Mesendoderm (in vitro differentiated cells): ENCODE measurements at regions not wholly inside any gene's neighbourhood (a gene's known extent, or its start where the extent isn't known, plus 50 kb on each side); places are given as distances from the start of the nearest gene placed in this dataset.
"Not testable (repeated sequence)": the region's sequence is repeated elsewhere in the genome, so short reads cannot be mapped to it uniquely, and the experiment has no call there.

Experiments used
- DNase-seq: peaks from one replicate; pipeline ENCODE4 v3.0.0; 2013
- H2AK5ac ChIP-seq: 2 replicates; pipeline ENCODE4 v1.6.1; 2013; ENCODE audit warnings: low read length, inconsistent platforms
- H2BK120ac ChIP-seq: 2 replicates; pipeline ENCODE4 v1.6.1; 2013; ENCODE audit warnings: low read depth, mild to moderate bottlenecking, low read length, moderate library complexity, mixed read lengths
- H2BK15ac ChIP-seq: replicated peaks from 2 replicates; pipeline ENCODE4 v1.6.1; 2013; ENCODE audit warnings: low read depth, mild to moderate bottlenecking, moderate library complexity
- H2BK5ac ChIP-seq: 2 replicates; pipeline ENCODE4 v1.6.1; 2013; ENCODE audit warnings: low read length, inconsistent platforms
- H3K18ac ChIP-seq: 2 replicates; pipeline ENCODE4 v1.6.1; 2013; ENCODE audit warnings: mild to moderate bottlenecking, low read length, mixed read lengths
- H3K23ac ChIP-seq: one replicate; pipeline ENCODE4 v1.6.1; 2013; ENCODE audit warnings: low read length
- H3K27ac ChIP-seq: 2 replicates; pipeline ENCODE4 v1.5.1; 2013; ENCODE audit warnings: low read depth, mild to moderate bottlenecking, inconsistent platforms, low read length, moderate library complexity
- H3K27me3 ChIP-seq: 2 replicates; pipeline ENCODE4 v1.6.1; 2013; ENCODE audit warnings: low read length, control low read depth, mild to moderate bottlenecking, inconsistent platforms; ENCODE audit not compliant: insufficient read depth, poor library complexity
- H3K36me3 ChIP-seq: 2 replicates; pipeline ENCODE4 v1.6.1; 2013; ENCODE audit warnings: low read length, inconsistent platforms; ENCODE audit not compliant: control insufficient read depth, insufficient read depth
- H3K4ac ChIP-seq: one replicate; pipeline ENCODE4 v1.6.1; 2013; ENCODE audit warnings: low read depth, mild to moderate bottlenecking, low read length, moderate library complexity
- H3K4me1 ChIP-seq: 2 replicates; pipeline ENCODE4 v1.6.1; 2013; ENCODE audit warnings: low read depth, low read length, inconsistent platforms; ENCODE audit not compliant: control insufficient read depth
- H3K4me2 ChIP-seq: 2 replicates; pipeline ENCODE4 v1.6.1; 2013; ENCODE audit warnings: low read length
- H3K4me3 ChIP-seq: 2 replicates; pipeline ENCODE4 v1.5.1; 2013; ENCODE audit warnings: mild to moderate bottlenecking, low read length
- H3K56ac ChIP-seq: one replicate; pipeline ENCODE4 v1.6.1; 2013; ENCODE audit warnings: low read length
- H3K79me1 ChIP-seq: 2 replicates; pipeline ENCODE4 v1.6.1; 2013; ENCODE audit warnings: low read length, inconsistent platforms
- H3K79me2 ChIP-seq: 2 replicates; pipeline ENCODE4 v1.6.1; 2013; ENCODE audit warnings: mild to moderate bottlenecking, low read length; ENCODE audit not compliant: control insufficient read depth, insufficient read depth
- H3K9ac ChIP-seq: 2 replicates; pipeline ENCODE4 v1.6.1; 2013; ENCODE audit warnings: low read length, inconsistent platforms
- H4K5ac ChIP-seq: one replicate; pipeline ENCODE4 v1.6.1; 2013; ENCODE audit warnings: low read length
- H4K8ac ChIP-seq: one replicate; pipeline ENCODE4 v1.6.1; 2013; ENCODE audit warnings: low read depth, mild to moderate bottlenecking, control low read depth, low read length, moderate library complexity
- WGBS: extraction: QIAGEN DNeasy Blood & Tissue Kit; methylation state at CpG from one replicate; pipeline ENCODE4 v1.1.7; 2013; ENCODE audit warnings: low lambda C conversion rate, missing lambda C conversion rate; ENCODE audit not compliant: insufficient coverage; ENCODE audit errors: extremely low coverage; 5-methylcytosine and 5-hydroxymethylcytosine counted together

GRCh38 chr6:16989976-16990375, 111.9 kb upstream of the STMND1 start:
- DNase-seq, H4K5ac ChIP-seq: not testable (repeated sequence)
- WGBS, result no CpG with 5 or more reads among the region's 3 CpGs

DNA sequence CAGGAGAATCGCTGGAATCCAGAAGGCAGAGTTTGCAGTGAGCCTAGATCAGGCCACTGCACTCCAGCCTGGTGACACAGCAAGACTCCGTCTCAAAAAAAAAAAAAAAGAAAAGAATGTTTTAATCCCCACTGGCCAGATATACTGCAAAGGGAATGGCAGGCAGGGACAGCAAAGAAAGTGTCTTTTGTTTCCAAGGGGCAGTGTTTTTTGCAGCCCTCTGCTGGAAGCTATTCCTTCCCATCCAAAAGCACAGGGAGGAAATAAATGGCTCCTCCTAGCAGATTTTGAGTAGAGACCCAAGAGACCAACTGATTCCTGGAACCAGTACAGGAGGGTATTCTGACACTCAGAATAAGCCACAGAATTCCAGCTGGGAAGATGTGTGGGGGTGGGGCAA, 112.5 kb upstream of the STMND1 start:
- no peak overlapping the region for H2BK5ac ChIP-seq
- peak; percentile 11 for DNase-seq
- H3K9ac ChIP-seq, result no peak overlapping the region
- no peak overlapping the region for H3K18ac ChIP-seq
- H3K4ac ChIP-seq, result no peak overlapping the region
- no CpG with 5 or more reads among the region's 2 CpGs for WGBS
- H3K23ac ChIP-seq, result no peak overlapping the region
- no peaks in the 10 kb centered on the region for H3K79me2 ChIP-seq
- no peaks in the 10 kb centered on the region for H3K4me1 ChIP-seq
- H3K56ac ChIP-seq, result no peak overlapping the region
- H2AK5ac ChIP-seq, result no peak overlapping the region
- no peak overlapping the region for H4K5ac ChIP-seq
- no peak overlapping the region for H3K4me2 ChIP-seq
- H3K27me3 ChIP-seq, result no peaks in the 10 kb centered on the region
- no peaks in the 10 kb centered on the region for H3K79me1 ChIP-seq
- H3K36me3 ChIP-seq, result no peaks in the 10 kb centered on the region
- no peak overlapping the region for H3K4me3 ChIP-seq
- no peak overlapping the region for H4K8ac ChIP-seq
- H2BK120ac ChIP-seq, result no peak overlapping the region
- no peak overlapping the region for H3K27ac ChIP-seq
- H2BK15ac ChIP-seq, result no peak overlapping the region

More at GRCh38 chr6:16989976-16990375, 111.9 kb upstream of the STMND1 start:
- H4K8ac ChIP-seq, H3K4ac ChIP-seq, H3K9ac ChIP-seq, H3K4me3 ChIP-seq, H3K27me3 ChIP-seq, H3K4me2 ChIP-seq, H2BK120ac ChIP-seq, H2AK5ac ChIP-seq, H3K79me2 ChIP-seq, H3K18ac ChIP-seq, H3K27ac ChIP-seq, H3K23ac ChIP-seq, H2BK5ac ChIP-seq, H3K36me3 ChIP-seq, H3K79me1 ChIP-seq, H2BK15ac ChIP-seq, H3K56ac ChIP-seq, H3K4me1 ChIP-seq: not testable (repeated sequence)

DNA sequence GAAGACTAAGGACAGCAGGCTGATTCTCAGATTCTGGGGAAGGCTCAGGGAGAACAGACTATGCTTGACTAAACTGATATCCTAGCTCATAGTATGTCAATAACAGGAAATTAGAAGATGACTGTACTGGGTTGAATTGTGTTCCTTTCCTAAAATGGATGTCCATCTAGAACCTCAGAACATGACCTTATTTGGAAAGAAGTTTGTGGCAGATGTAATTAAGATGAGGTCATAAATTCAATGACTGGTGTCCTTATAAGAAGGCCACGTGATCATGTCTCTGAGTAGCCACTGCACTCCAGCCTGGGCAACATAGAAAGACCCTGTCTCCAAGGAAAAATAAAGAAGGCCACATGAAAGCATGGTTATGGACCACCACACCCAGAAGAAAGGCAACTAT, 113.9 kb upstream of the STMND1 start:
- Histone ChIP-seq H3K27ac (no peak overlapping the region), H3K79me2 (no peaks in the 10 kb centered on the region), H2BK5ac (no peak overlapping the region), H3K36me3 (no peaks in the 10 kb centered on the region), H3K4me2 (no peak overlapping the region), H3K4ac (no peak overlapping the region), H2AK5ac (no peak overlapping the region), H3K18ac (no peak overlapping the region), H3K79me1 (no peaks in the 10 kb centered on the region), H3K56ac (no peak overlapping the region), H4K5ac (no peak overlapping the region), H4K8ac (no peak overlapping the region), H3K9ac (no peak overlapping the region), H3K4me1 (no peaks in the 10 kb centered on the region), H3K23ac (no peak overlapping the region), H2BK15ac (no peak overlapping the region), H3K4me3 (no peak overlapping the region), H3K27me3 (no peaks in the 10 kb centered on the region), H2BK120ac (no peak overlapping the region)
- DNase-seq, result no peak
- WGBS, result no CpG with 5 or more reads among the region's 1 CpG

DNA sequence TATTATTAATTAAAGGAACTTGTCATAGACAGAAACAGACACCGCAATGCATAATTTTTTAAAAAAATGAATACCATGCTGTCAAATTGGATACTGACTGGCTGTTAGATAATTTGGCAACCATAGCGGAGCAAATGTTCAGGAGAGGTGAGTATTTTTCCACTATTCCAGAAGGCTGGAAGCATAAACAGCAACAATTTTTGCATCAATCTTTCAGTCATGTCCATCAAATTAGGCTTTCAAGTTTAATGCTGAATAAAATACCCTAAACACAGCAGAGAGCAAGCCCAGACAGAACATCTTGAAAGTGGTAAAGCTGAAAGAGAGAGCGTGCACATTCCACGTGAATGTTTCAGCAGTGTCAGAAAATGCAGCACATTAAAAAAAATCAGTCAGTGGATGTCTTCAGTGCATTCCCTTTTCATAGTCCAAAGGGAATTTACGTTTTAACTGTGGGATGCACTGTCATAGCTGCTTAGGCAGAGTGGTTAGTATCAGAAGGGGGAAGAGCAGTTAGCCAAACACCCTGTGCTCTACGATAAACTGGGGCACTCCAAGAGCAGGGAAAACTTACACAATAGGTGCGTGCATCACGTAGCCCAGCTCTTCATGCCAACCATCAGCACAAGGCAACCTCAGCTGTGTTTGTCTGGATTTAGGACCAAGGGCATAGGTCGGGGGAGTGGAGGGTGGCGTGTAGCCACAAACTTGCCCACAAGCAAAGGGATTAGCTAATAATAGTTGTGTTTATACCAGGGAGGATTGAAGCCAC, 116.2 kb upstream of the STMND1 start:
- Histone ChIP-seq H3K9ac (no peak overlapping the region), H2BK5ac (no peak overlapping the region), H3K79me1 (no peaks in the 10 kb centered on the region), H3K23ac (no peak overlapping the region), H3K4me3 (no peak overlapping the region), H3K56ac (no peak overlapping the region), H3K27me3 (no peaks in the 10 kb centered on the region), H3K27ac (no peak overlapping the region), H3K18ac (no peak overlapping the region), H4K5ac (no peak overlapping the region), H2BK15ac (no peak overlapping the region), H3K4me1 (no peaks in the 10 kb centered on the region), H3K79me2 (no peaks in the 10 kb centered on the region), H3K36me3 (no peaks in the 10 kb centered on the region), H3K4me2 (no peak overlapping the region), H3K4ac (no peak overlapping the region), H2AK5ac (no peak overlapping the region), H2BK120ac (no peak overlapping the region), H4K8ac (no peak overlapping the region)
- no CpG with 5 or more reads among the region's 10 CpGs for WGBS
- DNase-seq, result no peak

DNA sequence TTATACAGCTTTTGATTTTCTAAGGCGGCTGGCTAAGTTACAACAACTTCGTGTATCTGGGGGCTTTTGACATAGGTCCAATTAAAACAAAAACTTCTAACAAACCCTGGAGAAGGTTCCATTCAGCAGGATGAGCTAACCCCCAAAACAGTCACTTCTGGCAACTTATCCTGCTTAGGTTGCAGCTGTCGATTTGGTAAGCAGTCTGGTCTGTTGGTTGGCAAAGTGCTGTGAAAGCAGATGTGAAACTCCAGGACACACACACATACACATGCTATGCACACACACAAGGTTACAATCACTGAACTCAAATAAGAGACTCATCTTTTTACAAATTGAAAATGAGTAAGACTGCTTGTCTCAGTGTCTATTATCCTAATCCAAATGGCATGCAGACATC, 119.0 kb upstream of the STMND1 start:
- H2BK120ac ChIP-seq, result no peak overlapping the region
- no peak overlapping the region for H3K27ac ChIP-seq
- H3K36me3 ChIP-seq, result no peaks in the 10 kb centered on the region
- no peak overlapping the region for H3K56ac ChIP-seq
- no peak overlapping the region for H4K8ac ChIP-seq
- no peak overlapping the region for H3K4me2 ChIP-seq
- H2BK5ac ChIP-seq, result no peak overlapping the region
- no peak overlapping the region for H3K23ac ChIP-seq
- H3K4me3 ChIP-seq, result no peak overlapping the region
- no CpG with 5 or more reads among the region's 3 CpGs for WGBS
- H2BK15ac ChIP-seq, result no peak overlapping the region
- H3K4me1 ChIP-seq, result no peaks in the 10 kb centered on the region
- no peak overlapping the region for H4K5ac ChIP-seq
- no peaks in the 10 kb centered on the region for H3K79me2 ChIP-seq
- no peak for DNase-seq
- H3K9ac ChIP-seq, result no peak overlapping the region
- H3K18ac ChIP-seq, result no peak overlapping the region
- no peaks in the 10 kb centered on the region for H3K27me3 ChIP-seq
- H2AK5ac ChIP-seq, result no peak overlapping the region
- H3K4ac ChIP-seq, result no peak overlapping the region
- no peaks in the 10 kb centered on the region for H3K79me1 ChIP-seq
